HG03025 (cell line): ENCODE measurements at regions not wholly inside any gene's neighbourhood (a gene's known extent, or its start where the extent isn't known, plus 50 kb on each side); places are given as distances from the start of the nearest gene placed in this dataset.

Source experiments
- ATAC-seq: cut with Tn5 transposase; IDR thresholded peaks from one replicate; pipeline ENCODE4 v1.9.1; 2021; ENCODE audit warnings: mild to moderate bottlenecking, moderate library complexity; ENCODE audit not compliant: unreplicated experiment, low FRiP score

- no peak for ATAC-seq
Measured at GRCh38 chr12:24427776-24428175, 478.3 kb upstream of the SOX5 start.

- no peak for ATAC-seq
Measured at GRCh38 chr12:24425601-24425970, 476.1 kb upstream of the SOX5 start.

DNA sequence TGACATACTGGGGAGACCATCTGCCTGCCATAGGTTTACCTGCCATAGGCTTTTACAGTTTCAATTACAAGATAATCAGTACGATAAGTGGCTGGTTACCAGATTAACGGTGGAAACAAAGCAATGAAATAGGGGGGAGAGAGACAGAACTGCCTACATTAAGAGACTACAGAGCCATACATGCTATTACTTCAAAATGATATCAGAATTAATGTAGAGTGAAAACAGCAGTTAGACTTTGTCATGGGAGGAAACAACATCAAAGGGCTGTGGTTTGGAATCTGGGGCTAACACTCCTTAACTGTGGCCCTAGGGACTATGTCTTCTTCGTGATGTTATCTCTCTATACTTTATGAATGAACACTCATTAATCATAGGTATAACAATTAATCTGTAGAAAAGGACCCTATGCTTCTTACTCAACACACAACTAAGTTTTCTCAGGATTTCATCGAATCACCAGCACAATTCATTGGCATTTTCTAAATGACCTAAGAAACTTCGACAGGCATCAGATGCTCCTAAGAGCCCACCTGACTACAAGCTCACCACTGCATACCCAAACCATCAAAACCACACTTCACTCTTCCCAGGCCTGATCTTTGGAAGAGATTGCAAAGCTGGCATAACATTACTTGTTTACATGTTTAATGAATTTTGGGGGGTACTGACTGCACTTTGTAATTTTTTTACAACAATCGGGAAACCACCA is 475.6 kb upstream of the SOX5 start:
- no peak for ATAC-seq

- ATAC-seq = no peak
Measured at GRCh38 chr12:24424376-24424775, 474.9 kb upstream of the SOX5 start.

DNA sequence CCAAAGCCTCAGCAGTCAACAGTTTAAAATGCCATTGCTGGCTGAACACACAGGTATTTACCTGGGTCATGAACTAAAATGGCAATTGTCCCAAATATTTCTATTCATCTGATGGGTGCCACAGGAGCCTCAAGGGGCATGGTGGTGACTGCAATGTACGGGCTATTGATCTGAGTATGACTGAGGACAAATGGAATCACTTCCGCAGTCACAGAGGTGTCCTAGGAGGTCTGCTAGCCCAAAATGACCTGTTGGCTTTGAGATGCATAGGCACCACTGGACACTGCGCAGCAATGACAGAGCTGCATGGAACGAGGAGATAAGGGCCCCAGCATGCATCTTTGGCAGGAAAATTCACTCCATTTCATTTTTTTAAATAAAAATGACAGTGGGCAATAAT is 474.1 kb upstream of the SOX5 start:
- no peak for ATAC-seq

DNA sequence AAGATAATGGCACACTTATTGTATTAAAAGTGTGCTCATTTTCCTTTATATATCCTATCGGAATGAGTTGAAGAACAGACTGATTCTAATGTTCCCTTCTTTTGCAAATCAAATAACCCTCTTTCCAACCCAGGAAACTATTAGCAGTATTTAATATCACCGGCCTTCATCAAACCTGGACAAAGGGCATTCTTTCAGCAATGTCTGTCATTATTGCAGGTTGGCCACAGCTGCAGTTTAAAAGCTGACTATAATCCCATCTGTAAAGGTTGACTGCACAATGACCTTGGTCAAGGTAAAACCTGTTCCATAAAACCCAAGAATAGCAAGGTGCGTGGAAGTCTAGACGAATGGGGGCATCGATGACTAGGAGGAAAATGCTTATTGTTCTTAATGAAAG is 472.3 kb upstream of the SOX5 start:
- ATAC-seq = no peak

- ATAC-seq = no peak
Measured at GRCh38 chr12:24418157-24418556, 468.7 kb upstream of the SOX5 start.

DNA sequence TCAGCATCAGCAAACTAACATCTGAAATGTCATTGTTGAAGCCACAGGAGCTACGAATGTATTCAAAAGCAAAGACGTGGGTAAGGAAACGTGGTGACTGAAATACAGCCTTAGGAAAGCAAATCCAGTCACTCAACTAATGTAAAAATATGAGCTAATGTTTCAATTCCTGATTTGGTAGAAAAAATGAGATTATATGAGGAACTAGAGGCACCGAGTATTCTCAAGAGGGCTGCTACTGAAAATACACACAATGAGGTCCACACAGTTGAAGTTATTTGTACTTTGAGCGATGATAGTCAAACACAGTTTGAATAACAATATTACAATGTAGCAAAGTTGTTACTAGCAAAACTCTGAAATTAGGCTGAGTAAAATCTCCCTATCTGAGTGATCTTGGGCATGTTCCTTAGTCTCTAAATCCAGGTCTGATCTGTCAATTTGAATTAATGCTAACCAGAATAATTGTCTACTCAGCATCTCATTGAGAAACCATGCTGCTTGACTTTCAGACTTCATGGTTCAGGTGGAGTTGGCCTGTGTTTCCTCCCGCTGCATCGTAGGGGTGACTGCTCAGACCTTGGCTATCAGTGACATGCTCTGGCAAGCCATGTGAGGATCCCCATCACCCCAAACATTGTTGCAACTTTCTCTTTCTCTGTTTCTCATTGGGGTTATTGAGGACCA is 467.1 kb upstream of the SOX5 start:
- ATAC-seq = no peak

DNA sequence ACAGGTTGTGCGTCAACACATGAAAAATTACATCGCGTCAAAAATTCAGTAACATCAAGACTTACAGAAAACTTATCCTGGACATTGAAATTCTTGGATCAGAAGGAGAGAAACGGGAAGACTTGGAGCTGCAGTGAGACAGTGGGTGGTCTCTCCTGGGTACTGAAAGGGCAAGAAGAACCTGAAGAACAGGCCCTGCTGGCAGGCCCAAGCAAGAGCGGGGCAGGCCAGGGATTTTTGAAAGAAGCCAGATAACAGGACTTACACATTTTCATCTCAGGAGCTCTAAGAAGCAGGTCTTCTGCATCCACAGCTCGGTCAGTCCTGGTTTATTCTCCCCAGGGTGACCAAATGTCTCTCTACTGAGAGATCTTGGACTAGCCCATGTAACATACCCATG is 466.5 kb upstream of the SOX5 start:
- no peak for ATAC-seq

- no peak for ATAC-seq
Measured at GRCh38 chr12:24414480-24414879, 465.0 kb upstream of the SOX5 start.

DNA sequence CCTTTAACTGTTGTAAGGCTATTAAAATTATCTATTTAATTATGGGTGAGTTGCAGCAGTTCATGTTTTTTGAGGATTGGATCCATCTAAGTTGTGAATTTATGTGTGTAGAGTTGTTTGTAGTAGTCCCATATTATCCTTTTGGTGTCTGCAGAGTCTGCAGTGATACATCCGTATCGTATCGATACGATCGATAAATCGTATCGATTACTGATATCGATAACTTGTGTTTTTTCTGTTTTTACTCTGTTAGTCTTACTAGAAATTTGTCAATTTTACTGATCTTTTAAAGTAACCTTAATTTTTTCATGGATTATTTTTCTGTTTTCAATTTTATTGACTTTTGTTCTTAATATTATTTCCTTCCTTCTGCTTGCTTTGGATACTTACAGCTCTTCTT is 462.5 kb upstream of the SOX5 start:
- no peak for ATAC-seq

- no peak for ATAC-seq
Measured at GRCh38 chr12:24409868-24410267, 460.4 kb upstream of the SOX5 start.

GRCh38 chr12:24408305-24408704 is 458.8 kb upstream of the SOX5 start:
- no peak for ATAC-seq

GRCh38 chr12:24407884-24408283 is 458.4 kb upstream of the SOX5 start:
- no peak for ATAC-seq

DNA sequence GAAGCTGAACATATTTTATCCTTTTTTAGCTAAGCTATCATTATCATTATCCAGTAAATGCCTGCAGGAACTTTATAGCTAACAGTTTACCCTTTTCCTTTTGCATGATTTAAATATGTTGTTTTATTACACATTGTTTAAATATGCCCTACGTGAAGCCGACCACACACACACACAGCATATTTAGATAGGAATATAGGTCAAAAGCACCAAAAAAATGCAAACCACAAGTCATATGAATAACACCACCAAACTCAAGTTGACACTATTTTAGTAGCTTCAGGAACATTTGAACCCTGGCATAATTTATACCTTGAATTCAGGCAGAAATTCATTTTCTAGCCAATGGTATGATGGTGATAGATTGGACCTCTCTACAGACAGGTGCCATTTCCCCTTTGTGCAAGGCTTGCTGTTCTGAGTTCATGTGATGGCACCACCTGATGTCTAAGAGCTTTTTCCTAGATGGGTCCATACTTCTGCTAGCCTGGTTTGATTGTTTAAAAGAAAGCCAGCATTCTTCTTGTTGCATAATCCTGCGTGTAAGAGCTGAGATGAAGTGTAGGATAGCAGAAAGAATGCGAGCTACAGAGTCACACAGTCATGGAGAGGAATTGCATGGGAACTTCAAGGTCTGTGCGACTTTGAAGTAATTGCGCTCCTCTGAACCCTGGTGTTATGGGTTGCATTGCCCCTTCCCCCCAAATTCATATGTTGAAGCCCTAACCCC is 454.8 kb upstream of the SOX5 start:
- no peak for ATAC-seq

DNA sequence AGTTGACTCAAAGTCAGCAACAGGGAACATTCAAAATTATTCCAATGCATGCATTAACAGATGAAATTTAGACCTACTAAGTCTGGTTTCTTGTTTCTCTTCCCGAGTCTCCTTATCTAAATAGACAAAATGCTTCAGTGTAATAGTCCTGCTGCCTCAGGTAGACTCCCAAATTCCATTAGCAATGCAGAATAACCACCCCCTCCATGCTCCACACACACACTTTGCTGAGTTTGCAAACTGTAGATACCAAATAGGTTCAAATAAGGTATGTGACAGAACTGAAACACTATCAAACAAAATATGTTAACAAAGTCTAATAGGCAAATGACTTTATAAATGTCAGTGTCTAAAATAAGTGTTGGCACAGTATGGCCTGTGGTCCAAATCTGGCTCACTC is 451.1 kb upstream of the SOX5 start:
- ATAC-seq = no peak

GRCh38 chr12:24398605-24399004 is 449.1 kb upstream of the SOX5 start:
- ATAC-seq = no peak

- ATAC-seq = no peak
Measured at GRCh38 chr12:24396224-24396623, 446.8 kb upstream of the SOX5 start.

- ATAC-seq = no peak
Measured at GRCh38 chr12:24394246-24394645, 444.8 kb upstream of the SOX5 start.

DNA sequence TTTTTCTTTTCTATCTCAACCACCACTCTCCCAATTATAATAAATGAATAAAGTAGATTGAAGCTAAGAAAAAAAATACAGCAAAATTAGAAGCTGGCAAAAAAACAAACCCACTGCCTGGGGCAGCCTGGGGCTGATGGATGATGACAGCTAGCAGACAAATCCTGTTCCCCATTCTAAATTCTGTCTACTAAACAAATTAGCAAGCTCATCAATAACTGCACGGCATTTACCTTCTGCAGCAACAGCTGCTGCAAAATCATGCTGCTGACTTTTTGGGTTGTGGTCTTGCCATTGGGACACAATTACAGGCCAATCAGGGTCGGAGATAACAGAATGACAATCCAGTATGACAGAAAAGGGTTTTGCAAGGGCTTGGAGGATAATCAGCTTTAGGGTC is 443.6 kb upstream of the SOX5 start:
- no peak for ATAC-seq

- ATAC-seq = no peak
Measured at GRCh38 chr12:24389394-24389793, 439.9 kb upstream of the SOX5 start.

DNA sequence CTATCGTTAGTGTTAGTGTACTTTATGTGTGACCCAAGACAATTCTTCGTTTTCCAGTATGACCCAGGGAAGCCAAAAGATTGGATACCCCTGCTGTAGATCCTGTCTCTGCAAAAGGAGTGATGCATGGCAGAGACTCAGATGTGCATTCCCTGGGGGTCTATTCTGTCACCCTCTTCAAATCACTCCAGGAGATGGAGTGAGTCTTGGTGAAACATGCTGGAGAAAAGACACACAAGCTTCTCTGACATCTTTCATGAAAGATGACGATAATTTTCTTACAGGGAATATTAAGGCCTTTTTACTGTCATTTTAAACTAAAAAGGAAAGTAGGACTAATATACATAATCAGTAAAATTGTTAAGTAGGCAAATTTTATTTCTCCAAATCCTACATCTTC is 437.9 kb upstream of the SOX5 start:
- ATAC-seq = no peak
